ENCODE measurements at regions not wholly inside any gene's neighbourhood (a gene's known extent, or its start where the extent isn't known, plus 50 kb on each side); places are given as distances from the start of the nearest gene placed in this dataset.

DNA sequence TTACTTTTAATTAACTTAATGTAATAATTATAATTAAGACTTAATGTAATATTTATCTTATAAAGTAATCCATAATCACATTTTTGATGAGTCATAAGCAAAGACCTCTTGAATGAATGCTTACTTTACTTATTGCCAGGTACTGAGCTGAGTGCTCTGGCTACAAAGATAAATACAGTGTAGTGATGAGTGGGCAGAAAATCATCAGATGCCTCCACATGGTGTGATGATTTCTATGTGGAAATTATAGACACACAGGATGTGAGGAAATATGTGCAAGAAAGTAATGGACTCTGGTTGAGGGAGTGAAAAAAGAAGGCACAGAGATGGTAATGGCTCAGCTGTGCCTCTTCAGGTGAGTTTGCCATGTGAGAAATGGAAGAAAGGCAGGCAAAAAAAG, 422.6 kb upstream of the CD180 start:
- TF ChIP-seq, protein P1, sequence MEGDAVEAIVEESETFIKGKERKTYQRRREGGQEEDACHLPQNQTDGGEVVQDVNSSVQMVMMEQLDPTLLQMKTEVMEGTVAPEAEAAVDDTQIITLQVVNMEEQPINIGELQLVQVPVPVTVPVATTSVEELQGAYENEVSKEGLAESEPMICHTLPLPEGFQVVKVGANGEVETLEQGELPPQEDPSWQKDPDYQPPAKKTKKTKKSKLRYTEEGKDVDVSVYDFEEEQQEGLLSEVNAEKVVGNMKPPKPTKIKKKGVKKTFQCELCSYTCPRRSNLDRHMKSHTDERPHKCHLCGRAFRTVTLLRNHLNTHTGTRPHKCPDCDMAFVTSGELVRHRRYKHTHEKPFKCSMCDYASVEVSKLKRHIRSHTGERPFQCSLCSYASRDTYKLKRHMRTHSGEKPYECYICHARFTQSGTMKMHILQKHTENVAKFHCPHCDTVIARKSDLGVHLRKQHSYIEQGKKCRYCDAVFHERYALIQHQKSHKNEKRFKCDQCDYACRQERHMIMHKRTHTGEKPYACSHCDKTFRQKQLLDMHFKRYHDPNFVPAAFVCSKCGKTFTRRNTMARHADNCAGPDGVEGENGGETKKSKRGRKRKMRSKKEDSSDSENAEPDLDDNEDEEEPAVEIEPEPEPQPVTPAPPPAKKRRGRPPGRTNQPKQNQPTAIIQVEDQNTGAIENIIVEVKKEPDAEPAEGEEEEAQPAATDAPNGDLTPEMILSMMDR (IDR thresholded peaks at IDR 0.05; ENCODE audit: low read depth, low read length): no peak
- no peak overlapping the region for H3K4me3 ChIP-seq (ENCODE audit: low read depth, low read length)

DNA sequence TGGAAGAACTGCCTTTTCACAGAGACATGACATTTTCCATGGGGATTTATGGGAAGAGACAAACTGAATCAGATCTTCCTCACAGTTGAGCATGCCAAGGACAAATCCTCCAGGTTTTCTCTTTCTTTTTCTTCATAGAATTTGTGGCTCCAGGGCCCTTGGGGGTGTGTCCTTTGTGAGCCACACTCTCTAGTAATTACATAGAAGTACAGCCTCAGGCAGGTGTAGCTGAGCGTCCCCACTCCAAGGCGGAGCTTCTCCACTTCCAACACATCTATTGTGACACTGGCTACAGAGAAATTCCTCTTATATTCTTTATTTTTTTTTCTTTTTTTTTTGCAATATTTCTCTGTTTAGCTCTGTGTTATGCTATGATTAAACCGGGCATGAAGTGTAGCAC, 420.5 kb upstream of the CD180 start:
- TF ChIP-seq, protein P1 (IDR thresholded peaks at IDR 0.05; ENCODE audit: low read depth, low read length): no peak
- H3K4me3 ChIP-seq (ENCODE audit: low read depth, low read length): no peak overlapping the region

DNA sequence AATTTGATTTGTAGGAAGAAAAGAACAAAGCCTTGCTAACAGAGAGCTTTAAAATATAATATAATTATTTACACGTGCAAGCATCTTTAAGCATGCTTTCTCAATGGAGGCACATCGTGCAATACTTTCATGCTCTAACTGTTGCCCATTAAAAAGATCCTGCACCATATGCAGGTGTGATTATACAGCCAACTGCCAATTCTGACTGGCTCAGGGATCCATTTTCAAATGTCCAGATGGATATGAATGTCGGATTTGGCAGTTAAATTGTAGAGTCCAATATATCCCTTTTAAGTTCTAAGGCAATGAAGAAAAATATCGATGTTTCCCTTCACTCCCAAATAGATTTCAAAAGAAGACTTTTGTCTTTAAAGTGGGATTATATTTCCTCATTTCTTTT, 416.4 kb upstream of the CD180 start:
- H3K4me3 ChIP-seq (ENCODE audit: low read depth, low read length): no peak overlapping the region
- TF ChIP-seq, protein P1 (IDR thresholded peaks at IDR 0.05; ENCODE audit: low read depth, low read length): no peak

DNA sequence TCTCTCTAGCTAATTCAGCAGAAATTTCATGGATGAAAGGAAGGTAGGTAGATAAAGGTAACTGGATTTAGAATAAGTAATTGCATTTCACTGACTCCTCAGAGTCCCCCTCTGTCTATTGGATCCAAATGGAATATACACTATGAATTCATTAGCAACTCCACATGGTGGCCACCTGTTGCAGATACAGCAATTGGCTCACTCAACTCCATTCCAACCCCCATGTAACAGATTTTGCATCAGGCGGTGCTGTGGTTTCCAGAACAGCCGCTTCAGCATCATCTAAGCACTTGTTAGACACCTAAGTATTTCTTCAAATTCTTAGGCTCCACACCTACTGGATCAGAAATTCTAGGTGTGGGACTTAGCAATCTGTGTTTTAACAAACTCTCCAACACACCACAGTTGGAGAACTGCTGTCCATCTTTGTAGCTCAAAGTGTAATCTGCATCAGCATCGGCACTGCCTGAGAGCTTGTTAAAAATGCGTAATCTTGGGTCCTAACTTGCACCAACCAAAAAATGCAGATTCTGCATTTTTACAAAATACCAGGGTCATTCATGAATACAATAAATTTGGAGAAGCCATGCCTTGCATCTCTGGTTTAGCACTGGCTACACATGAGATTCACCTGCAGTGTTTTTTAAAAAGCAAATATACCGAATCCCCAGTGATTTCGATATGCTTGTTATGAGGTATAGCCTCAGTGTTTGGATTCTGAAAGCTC, 413.8 kb upstream of the CD180 start:
- TF ChIP-seq, protein P1 (IDR thresholded peaks at IDR 0.05; ENCODE audit: low read depth, low read length): no peak
- H3K4me3 ChIP-seq (ENCODE audit: low read depth, low read length): no peak overlapping the region

- H3K4me3 ChIP-seq (ENCODE audit: low read depth, low read length): no peak overlapping the region
- TF ChIP-seq, protein P1 (IDR thresholded peaks at IDR 0.05; ENCODE audit: low read depth, low read length): no peak
These were observed 411.4 kb upstream of the CD180 start for GRCh38 chr5:67607958-67608357.

DNA sequence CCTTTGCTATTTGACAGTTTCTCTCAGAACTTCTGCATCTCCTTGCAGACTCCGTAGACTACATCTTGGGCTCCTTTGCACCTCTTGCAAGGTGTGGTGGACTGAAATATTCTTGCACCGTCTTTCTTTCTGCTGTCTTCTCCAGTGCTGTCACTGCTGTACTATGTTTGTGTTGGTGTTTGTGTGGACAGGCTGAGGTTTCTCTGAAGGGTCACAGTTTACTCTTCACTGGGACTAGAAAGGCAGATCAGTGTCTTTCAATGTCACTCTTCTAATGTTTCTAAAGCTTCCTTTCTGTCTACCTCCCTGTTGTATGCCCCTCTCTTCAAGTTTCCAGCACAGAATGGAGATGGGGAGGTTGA, 410.0 kb upstream of the CD180 start:
- TF ChIP-seq, protein P1 (IDR thresholded peaks at IDR 0.05; ENCODE audit: low read depth, low read length): no peak
- no peak overlapping the region for H3K4me3 ChIP-seq (ENCODE audit: low read depth, low read length)

DNA sequence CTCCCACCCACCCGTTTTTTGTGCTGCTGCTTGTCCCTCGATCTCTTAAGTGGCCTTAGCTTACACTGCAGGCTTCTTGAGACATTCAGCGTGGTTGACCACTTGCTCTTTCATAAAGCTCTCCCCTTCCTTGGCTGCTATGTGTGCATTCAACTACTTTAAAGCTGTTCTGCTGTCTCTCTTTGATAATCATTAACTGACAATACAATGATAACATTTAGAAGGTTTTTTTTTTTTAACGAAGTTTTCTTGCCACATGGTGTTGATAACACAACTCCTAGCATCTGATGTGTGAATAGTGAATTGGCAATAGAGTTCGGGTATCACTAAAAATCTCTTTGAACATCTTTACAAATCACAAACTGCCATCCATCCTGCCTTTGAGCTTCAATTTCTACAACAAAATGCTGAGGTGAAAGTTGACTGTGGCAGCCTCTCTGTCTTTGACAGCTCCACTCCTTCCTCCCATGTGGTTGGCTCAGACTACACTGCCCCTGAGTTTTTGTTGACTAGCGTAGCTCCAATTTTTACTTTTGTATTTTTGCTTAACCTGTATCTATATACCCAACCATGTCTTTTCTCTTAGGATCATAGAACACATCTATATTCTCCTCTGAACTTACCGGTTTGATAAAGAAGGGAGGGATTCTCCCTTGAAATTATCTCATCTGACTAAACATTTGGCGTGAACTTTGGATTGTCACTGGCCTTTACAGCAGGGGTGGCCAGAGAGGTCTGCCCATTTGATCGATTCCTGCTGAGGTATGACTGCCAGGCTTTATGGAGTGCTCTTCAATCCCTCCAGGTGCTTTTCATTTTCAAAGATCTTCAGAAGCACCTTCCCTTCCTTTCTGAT, 409.4 kb upstream of the CD180 start:
- TF ChIP-seq, protein P1 (IDR thresholded peaks at IDR 0.05; ENCODE audit: low read depth, low read length): no peak
- H3K4me3 ChIP-seq (ENCODE audit: low read depth, low read length): no peak overlapping the region
